ENCODE measurements at regions not wholly inside any gene's neighbourhood (a gene's known extent, or its start where the extent isn't known, plus 50 kb on each side); places are given as distances from the start of the nearest gene placed in this dataset.

- no peak for DNase-seq
- Histone ChIP-seq H3K4me1 (ENCODE audit: insufficient read depth) (no peaks in the 10 kb centered on the region), H3K9me3 (no peaks in the 10 kb centered on the region), H3K36me3 (no peaks in the 10 kb centered on the region), H3K27me3 (no peaks in the 10 kb centered on the region), H3K27ac (no peak overlapping the region), H3K4me3 (no peak overlapping the region)
- intact Hi-C loops (cut with DNase I) = no loop called here
- WGBS, 3 donors = 80 to 92% (median 89%) methylated on average over 4 of the region's 4 CpGs
- TF ChIP-seq EP300 (IDR thresholded peaks at IDR 0.05) (no peak), CTCF (IDR thresholded peaks at IDR 0.05) (no peak), POLR2A (IDR thresholded peaks at IDR 0.05) (no peak)
Measured at GRCh38 chr13:94933230-94933751, 220.9 kb upstream of the SOX21 start.

- intact Hi-C loops (cut with DNase I) = loop anchor here in 1 of 4 donors (10.0 kb wide), 1 partner anchor 133 kb away; no protein-coding TSS in a partner anchor
- no peaks in the 10 kb centered on the region for H3K27me3 ChIP-seq
- no peaks in the 10 kb centered on the region for H3K4me1 ChIP-seq (ENCODE audit: insufficient read depth)
- no peak for TF ChIP-seq CTCF (IDR thresholded peaks at IDR 0.05)
- TF ChIP-seq POLR2A (IDR thresholded peaks at IDR 0.05) = no peak
- TF ChIP-seq EP300 (IDR thresholded peaks at IDR 0.05) = no peak
- no peak for DNase-seq
- H3K4me3 ChIP-seq = no peak overlapping the region
- no peaks in the 10 kb centered on the region for H3K9me3 ChIP-seq
- WGBS, 3 donors = 47 to 53% (median 50%) methylated on average over 5 of the region's 5 CpGs
- H3K27ac ChIP-seq = no peak overlapping the region
- no peaks in the 10 kb centered on the region for H3K36me3 ChIP-seq
Measured at GRCh38 chr13:94928127-94928775, 215.9 kb upstream of the SOX21 start.

DNA sequence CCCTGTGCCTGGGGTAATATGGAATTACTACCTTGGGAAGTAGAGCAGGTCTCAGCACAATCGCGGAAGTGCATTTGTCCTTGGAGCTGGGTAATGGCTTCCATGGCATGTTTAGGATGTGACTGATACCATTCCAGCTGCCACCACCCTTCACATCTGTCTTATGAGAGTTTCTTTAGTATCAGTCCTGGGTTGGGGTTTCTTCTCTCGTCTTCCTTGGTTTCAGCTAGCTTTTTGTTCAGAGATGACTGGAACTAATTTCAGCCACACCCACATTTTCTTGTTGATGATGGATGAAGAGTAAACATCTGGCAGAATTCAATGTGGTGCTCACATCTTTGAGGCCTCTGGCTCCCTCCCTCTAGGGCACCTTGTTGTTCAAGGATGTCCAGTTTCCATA is 212.9 kb upstream of the SOX21 start:
- H3K27me3 ChIP-seq = no peaks in the 10 kb centered on the region
- H3K4me3 ChIP-seq = no peak overlapping the region
- no peak for DNase-seq
- WGBS, 3 donors = 62 to 73% (median 64%) methylated on average over 3 of the region's 3 CpGs
- no peaks in the 10 kb centered on the region for H3K9me3 ChIP-seq
- TF ChIP-seq EP300 (IDR thresholded peaks at IDR 0.05) = no peak
- no peak for TF ChIP-seq CTCF (IDR thresholded peaks at IDR 0.05)
- TF ChIP-seq POLR2A (IDR thresholded peaks at IDR 0.05) = no peak
- H3K4me1 ChIP-seq (ENCODE audit: insufficient read depth) = no peaks in the 10 kb centered on the region
- no peak overlapping the region for H3K27ac ChIP-seq
- no peaks in the 10 kb centered on the region for H3K36me3 ChIP-seq
- intact Hi-C loops (cut with DNase I) = loop anchor here in 1 of 4 donors (10.0 kb wide), 1 partner anchor 130 kb away; no protein-coding TSS in a partner anchor

DNA sequence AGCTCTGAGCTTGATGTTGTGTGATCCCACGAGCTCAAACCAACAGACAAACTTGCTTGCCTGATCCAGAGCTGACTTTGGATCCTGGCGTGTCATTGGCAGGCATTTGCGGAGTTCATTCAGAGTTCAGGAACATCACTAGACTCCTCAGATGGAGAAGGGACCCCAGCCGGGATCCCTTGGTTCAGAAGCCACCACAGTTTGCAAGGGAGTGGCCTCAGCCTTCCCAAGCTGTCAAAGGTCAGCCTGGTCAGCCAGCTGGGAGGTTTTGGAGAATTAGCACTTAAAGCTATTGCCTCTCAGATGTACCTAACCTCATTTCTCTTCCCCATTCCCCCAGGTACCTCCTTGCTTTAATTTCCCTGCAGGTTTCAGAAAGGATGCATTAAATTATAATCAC is 208.8 kb upstream of the SOX21 start:
- WGBS, 3 donors = 29 to 43% (median 38%) methylated on average over 4 of the region's 4 CpGs
- no peaks in the 10 kb centered on the region for H3K4me1 ChIP-seq (ENCODE audit: insufficient read depth)
- H3K27me3 ChIP-seq = no peaks in the 10 kb centered on the region
- H3K9me3 ChIP-seq = no peaks in the 10 kb centered on the region
- no peak for TF ChIP-seq CTCF (IDR thresholded peaks at IDR 0.05)
- TF ChIP-seq POLR2A (IDR thresholded peaks at IDR 0.05) = no peak
- no peak for TF ChIP-seq EP300 (IDR thresholded peaks at IDR 0.05)
- H3K27ac ChIP-seq = no peak overlapping the region
- H3K36me3 ChIP-seq = no peaks in the 10 kb centered on the region
- no peak overlapping the region for H3K4me3 ChIP-seq
- intact Hi-C loops (cut with DNase I) = loop anchor here in 1 of 4 donors (10.0 kb wide), 1 partner anchor 126 kb away; no protein-coding TSS in a partner anchor
- DNase-seq = no peak
